ENCODE measurements at regions not wholly inside any gene's neighbourhood (a gene's known extent, or its start where the extent isn't known, plus 50 kb on each side); places are given as distances from the start of the nearest gene placed in this dataset.

DNA sequence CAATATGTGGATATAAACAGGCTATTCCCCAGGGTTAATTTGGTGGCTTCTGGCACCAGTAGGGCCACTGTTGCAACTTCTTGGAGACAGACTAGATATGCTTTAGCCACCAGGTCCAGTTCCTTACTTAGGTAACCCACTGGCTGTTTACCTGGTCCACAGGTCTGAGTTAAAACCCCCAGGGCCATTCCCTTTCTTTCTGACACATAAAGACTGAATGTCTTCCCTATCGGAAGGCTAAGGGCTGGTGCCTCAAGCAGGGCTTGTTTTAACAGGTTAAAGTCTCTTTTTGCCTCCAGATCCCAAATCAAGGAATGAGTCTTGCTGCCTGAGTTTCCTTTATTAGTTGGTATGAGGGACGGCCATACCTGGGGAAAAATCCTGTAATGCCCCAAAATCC lies 1052.7 kb upstream of the CNTN5 start:
- no peak overlapping the region for H3K27ac Mint-ChIP-seq
- no peak overlapping the region for H3K27ac ChIP-seq (ENCODE audit: insufficient read length, low read depth, low read length)
- no peaks in the 10 kb centered on the region for H3K79me2 ChIP-seq (ENCODE audit: insufficient read depth, low read length)

More for the DNA sequence above, 1052.7 kb upstream of the CNTN5 start:
- peaks cover 3% of the 10 kb centered on the region in 2 experiments for H3K4me1 Mint-ChIP-seq
- H3K27me3 Mint-ChIP-seq (ENCODE audit: low read depth), result no peaks in the 10 kb centered on the region
- H4K20me1 ChIP-seq (ENCODE audit: control insufficient read depth, insufficient read depth, insufficient read length), result no peaks in the 10 kb centered on the region
- H2BK120ac ChIP-seq (ENCODE audit: low read depth, low read length, poor library complexity, severe bottlenecking), result no peak overlapping the region
- no peak overlapping the region for H2AK5ac ChIP-seq (ENCODE audit: insufficient read length, low read length)
- no CpG with 5 or more reads among the region's 2 CpGs for WGBS (ENCODE audit: extremely low coverage, insufficient read length, low lambda C conversion rate)
- H2BK15ac ChIP-seq (ENCODE audit: low read depth, low read length), result no peak overlapping the region
- no peak overlapping the region for H3T11ph ChIP-seq (ENCODE audit: low read length)
- no peak overlapping the region for H2BK12ac ChIP-seq (ENCODE audit: insufficient read length, low read depth, low read length)
- no peak overlapping the region for H4K91ac ChIP-seq (ENCODE audit: insufficient read length, low read depth, low read length)
- no peak overlapping the region for H4K5ac ChIP-seq (ENCODE audit: insufficient read length, low read depth, low read length)
- H3K27me3 ChIP-seq (ENCODE audit: insufficient read depth, low read length), result no peaks in the 10 kb centered on the region
- no peak overlapping the region for H3K14ac ChIP-seq (ENCODE audit: insufficient read depth, low read length)
- H3K18ac ChIP-seq (ENCODE audit: insufficient read length, low read depth, low read length), result no peak overlapping the region
- no peaks in the 10 kb centered on the region for H3K9me3 ChIP-seq (ENCODE audit: control insufficient read depth, low read depth, low read length)
- no peak for DNase-seq
- no peak overlapping the region for H4K8ac ChIP-seq (replicated peaks; ENCODE audit: insufficient read length, low read depth, low read length)
- no peak overlapping the region for H3K56ac ChIP-seq (ENCODE audit: insufficient read length, low read depth, low read length)
- no peaks in the 10 kb centered on the region for H3K9me3 Mint-ChIP-seq
- H3K4ac ChIP-seq (ENCODE audit: low read depth, low read length), result no peak overlapping the region
- H3K4me2 ChIP-seq (ENCODE audit: insufficient read depth, insufficient read length, low read length), result no peak overlapping the region
- H3K4me3 Mint-ChIP-seq, result no peak overlapping the region
- TF ChIP-seq, protein P1, sequence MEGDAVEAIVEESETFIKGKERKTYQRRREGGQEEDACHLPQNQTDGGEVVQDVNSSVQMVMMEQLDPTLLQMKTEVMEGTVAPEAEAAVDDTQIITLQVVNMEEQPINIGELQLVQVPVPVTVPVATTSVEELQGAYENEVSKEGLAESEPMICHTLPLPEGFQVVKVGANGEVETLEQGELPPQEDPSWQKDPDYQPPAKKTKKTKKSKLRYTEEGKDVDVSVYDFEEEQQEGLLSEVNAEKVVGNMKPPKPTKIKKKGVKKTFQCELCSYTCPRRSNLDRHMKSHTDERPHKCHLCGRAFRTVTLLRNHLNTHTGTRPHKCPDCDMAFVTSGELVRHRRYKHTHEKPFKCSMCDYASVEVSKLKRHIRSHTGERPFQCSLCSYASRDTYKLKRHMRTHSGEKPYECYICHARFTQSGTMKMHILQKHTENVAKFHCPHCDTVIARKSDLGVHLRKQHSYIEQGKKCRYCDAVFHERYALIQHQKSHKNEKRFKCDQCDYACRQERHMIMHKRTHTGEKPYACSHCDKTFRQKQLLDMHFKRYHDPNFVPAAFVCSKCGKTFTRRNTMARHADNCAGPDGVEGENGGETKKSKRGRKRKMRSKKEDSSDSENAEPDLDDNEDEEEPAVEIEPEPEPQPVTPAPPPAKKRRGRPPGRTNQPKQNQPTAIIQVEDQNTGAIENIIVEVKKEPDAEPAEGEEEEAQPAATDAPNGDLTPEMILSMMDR (conservative IDR thresholded peaks at IDR 0.05), result no peak
- H3K36me3 Mint-ChIP-seq (ENCODE audit: insufficient read depth in 1 of 3, low read depth in 3 of 3), result no peaks in the 10 kb centered on the region
- H3K9ac ChIP-seq (ENCODE audit: extremely low read depth, insufficient read length, low read length), result no peak overlapping the region
- H3K23me2 ChIP-seq (ENCODE audit: insufficient read length, low read depth, low read length, poor library complexity, severe bottlenecking), result no peaks in the 10 kb centered on the region
- H2AFZ ChIP-seq (ENCODE audit: low read length), result no peak overlapping the region
- no peak overlapping the region for H2BK5ac ChIP-seq (ENCODE audit: insufficient read length, low read length)
- H2BK20ac ChIP-seq (ENCODE audit: low read depth, low read length, poor library complexity, severe bottlenecking), result no peak overlapping the region
- no peaks in the 10 kb centered on the region for H3K4me1 ChIP-seq (ENCODE audit: insufficient read depth, low read length)
- H3K79me1 ChIP-seq (ENCODE audit: insufficient read depth, low read depth, low read length, poor library complexity, severe bottlenecking), result no peaks in the 10 kb centered on the region
- H3K23ac ChIP-seq (ENCODE audit: insufficient read length, low read depth, low read length), result no peak overlapping the region
